Panc1 (cell line): ENCODE measurements at regions not wholly inside any gene's neighbourhood (a gene's known extent, or its start where the extent isn't known, plus 50 kb on each side); places are given as distances from the start of the nearest gene placed in this dataset.

Experiments used
- ATAC-seq: fragments of 200-7000 bp; cut with Tn5 transposase; 2 replicates; pipeline ENCODE4 v1.9.1; 2020; ENCODE audit warnings: mild to moderate bottlenecking, moderate library complexity
- BruUV-seq: library from RNA; stranded (reverse); fragments of 400-500 nt; replicated peaks from 2 replicates; lab custom pipeline; 2021; lab: Mats Ljungman, UMichigan
- CTCF ChIA-PET: fragments of 300-600 bp; sonication (Branson Sonifier 250); formaldehyde crosslinking; loops from one replicate; lab custom pipeline; 2022; ENCODE audit warnings: antibody characterized with exemption; lab: Charles Lee
- POLR2A ChIA-PET: fragments of 300-600 bp; sonication (Branson Sonifier 250); formaldehyde crosslinking; loops from one replicate; lab custom pipeline; 2022; ENCODE audit warnings: antibody characterized with exemption; lab: Charles Lee
- DNase-seq: peaks from one replicate; pipeline ENCODE4 v3.0.0-alpha.2; 2010; ENCODE audit warnings: low read depth, low spot score
- H3K27ac ChIP-seq: 2 replicates; pipeline ENCODE4 v1.5.1; 2011; ENCODE audit warnings: mild to moderate bottlenecking, low read length, inconsistent platforms
- H3K27me3 ChIP-seq: fragments of 200-500 bp; sonication (Bioruptor generic); 2 replicates; pipeline ENCODE4 v1.6.0; 2014; ENCODE audit warnings: low read length, inconsistent platforms; ENCODE audit not compliant: control insufficient read depth, insufficient read depth
- H3K36me3 ChIP-seq: fragments of 200-500 bp; sonication (Bioruptor generic); 2 replicates; pipeline ENCODE4 v1.5.1; 2014; ENCODE audit warnings: inconsistent platforms, mild to moderate bottlenecking, low read length, moderate library complexity; ENCODE audit not compliant: control insufficient read depth, insufficient read depth
- H3K4me1 ChIP-seq: 2 replicates; pipeline ENCODE4 v1.5.1; 2011; ENCODE audit warnings: inconsistent platforms, mild to moderate bottlenecking, low read length, moderate library complexity; ENCODE audit not compliant: control insufficient read depth, insufficient read depth
- H3K4me3 ChIP-seq, 2 experiments: 2 replicates each; pipeline ENCODE4 v1.5.1; 2011 to 2012; ENCODE audit warnings: low read depth in 2 of 2, low read length in 2 of 2, mild to moderate bottlenecking in 2 of 2, inconsistent platforms in 1 of 2, moderate library complexity in 1 of 2
- H3K9me3 ChIP-seq: fragments of 200-500 bp; sonication (Bioruptor generic); 2 replicates; pipeline ENCODE4 v1.5.1; 2014; ENCODE audit warnings: low read depth, mild to moderate bottlenecking, inconsistent platforms, low read length, moderate library complexity; ENCODE audit not compliant: control insufficient read depth, insufficient read depth
- POLR2AphosphoS5 ChIP-seq: IDR thresholded peaks from 2 replicates; pipeline ENCODE4 v1.6.1; 2012; ENCODE audit warnings: mild to moderate bottlenecking, low read depth, low read length, moderate library complexity
- SIN3A ChIP-seq: IDR thresholded peaks from 2 replicates; pipeline ENCODE4 v1.6.1; 2012; ENCODE audit warnings: low read depth, mild to moderate bottlenecking, low read length, moderate library complexity, borderline replicate concordance; ENCODE audit not compliant: insufficient read depth
- TCF7L2 ChIP-seq: IDR thresholded peaks from 2 replicates; pipeline ENCODE4 v1.6.1; 2011; ENCODE audit warnings: mild to moderate bottlenecking, low read depth, low read length, inconsistent platforms
- in situ Hi-C: cut with HindIII; loops from 2 replicates; pipeline ENCODE4 v1.10.0; 2016; ENCODE audit warnings: low sequenced_read_pairs, low pct_unique_long_range_greater_than_20kb
- intact Hi-C: fragments of 100-400 bp; cut with micrococcal nuclease; formaldehyde crosslinking; loops from one replicate; pipeline ENCODE4 v1.10.0; 2022; ENCODE audit not compliant: unreplicated experiment
- TF ChIP-seq, protein P1 (sequence below): fragments of 450-650 bp; IDR thresholded peaks from 2 replicates; pipeline ENCODE4 v1.5.1; 2017; ENCODE audit warnings: mild to moderate bottlenecking
- TF ChIP-seq, protein P2 (sequence below), 2 experiments: IDR thresholded peaks; 2 replicates each; pipeline ENCODE4 v1.6.1; 2011 to 2012; ENCODE audit warnings: low read depth in 2 of 2, control low read depth in 1 of 2, low read length in 1 of 2, mild to moderate bottlenecking in 1 of 2, moderate library complexity in 1 of 2; ENCODE audit not compliant: insufficient read depth in 1 of 2

DNA sequence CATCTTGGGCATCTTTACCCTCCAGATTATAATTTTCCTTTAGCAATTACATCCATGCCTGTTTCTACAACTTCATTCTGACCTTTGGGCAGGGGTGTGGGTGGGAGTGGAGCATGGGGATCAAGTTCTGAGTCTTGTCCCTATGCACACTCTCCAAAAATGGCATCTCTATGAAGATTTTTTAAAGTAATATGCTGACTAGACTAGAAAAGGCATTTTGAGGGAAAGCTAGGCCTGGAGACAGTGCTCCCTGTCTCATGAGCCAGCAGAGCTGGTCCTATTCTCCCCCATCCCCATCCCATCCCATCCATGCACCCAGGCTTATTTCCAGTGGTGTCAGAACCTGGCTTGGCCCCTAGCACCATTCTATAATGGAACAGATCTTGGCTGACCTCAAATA, 398.0 kb upstream of the SLC24A2 start:
- no peak overlapping the region for H3K27ac ChIP-seq
- H3K4me3 ChIP-seq, result no peak overlapping the region
- H3K36me3 ChIP-seq, result no peaks in the 10 kb centered on the region
- no peaks in the 10 kb centered on the region for H3K27me3 ChIP-seq
- TF ChIP-seq TCF7L2 (no peak), SIN3A (no peak), POLR2AphosphoS5 (no peak)
- TF ChIP-seq, protein P1, sequence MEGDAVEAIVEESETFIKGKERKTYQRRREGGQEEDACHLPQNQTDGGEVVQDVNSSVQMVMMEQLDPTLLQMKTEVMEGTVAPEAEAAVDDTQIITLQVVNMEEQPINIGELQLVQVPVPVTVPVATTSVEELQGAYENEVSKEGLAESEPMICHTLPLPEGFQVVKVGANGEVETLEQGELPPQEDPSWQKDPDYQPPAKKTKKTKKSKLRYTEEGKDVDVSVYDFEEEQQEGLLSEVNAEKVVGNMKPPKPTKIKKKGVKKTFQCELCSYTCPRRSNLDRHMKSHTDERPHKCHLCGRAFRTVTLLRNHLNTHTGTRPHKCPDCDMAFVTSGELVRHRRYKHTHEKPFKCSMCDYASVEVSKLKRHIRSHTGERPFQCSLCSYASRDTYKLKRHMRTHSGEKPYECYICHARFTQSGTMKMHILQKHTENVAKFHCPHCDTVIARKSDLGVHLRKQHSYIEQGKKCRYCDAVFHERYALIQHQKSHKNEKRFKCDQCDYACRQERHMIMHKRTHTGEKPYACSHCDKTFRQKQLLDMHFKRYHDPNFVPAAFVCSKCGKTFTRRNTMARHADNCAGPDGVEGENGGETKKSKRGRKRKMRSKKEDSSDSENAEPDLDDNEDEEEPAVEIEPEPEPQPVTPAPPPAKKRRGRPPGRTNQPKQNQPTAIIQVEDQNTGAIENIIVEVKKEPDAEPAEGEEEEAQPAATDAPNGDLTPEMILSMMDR, result no peak
- TF ChIP-seq, protein P2, sequence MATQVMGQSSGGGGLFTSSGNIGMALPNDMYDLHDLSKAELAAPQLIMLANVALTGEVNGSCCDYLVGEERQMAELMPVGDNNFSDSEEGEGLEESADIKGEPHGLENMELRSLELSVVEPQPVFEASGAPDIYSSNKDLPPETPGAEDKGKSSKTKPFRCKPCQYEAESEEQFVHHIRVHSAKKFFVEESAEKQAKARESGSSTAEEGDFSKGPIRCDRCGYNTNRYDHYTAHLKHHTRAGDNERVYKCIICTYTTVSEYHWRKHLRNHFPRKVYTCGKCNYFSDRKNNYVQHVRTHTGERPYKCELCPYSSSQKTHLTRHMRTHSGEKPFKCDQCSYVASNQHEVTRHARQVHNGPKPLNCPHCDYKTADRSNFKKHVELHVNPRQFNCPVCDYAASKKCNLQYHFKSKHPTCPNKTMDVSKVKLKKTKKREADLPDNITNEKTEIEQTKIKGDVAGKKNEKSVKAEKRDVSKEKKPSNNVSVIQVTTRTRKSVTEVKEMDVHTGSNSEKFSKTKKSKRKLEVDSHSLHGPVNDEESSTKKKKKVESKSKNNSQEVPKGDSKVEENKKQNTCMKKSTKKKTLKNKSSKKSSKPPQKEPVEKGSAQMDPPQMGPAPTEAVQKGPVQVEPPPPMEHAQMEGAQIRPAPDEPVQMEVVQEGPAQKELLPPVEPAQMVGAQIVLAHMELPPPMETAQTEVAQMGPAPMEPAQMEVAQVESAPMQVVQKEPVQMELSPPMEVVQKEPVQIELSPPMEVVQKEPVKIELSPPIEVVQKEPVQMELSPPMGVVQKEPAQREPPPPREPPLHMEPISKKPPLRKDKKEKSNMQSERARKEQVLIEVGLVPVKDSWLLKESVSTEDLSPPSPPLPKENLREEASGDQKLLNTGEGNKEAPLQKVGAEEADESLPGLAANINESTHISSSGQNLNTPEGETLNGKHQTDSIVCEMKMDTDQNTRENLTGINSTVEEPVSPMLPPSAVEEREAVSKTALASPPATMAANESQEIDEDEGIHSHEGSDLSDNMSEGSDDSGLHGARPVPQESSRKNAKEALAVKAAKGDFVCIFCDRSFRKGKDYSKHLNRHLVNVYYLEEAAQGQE (IDR thresholded peaks at IDR 0.05; ENCODE audit: insufficient read depth in 1 of 2, low read depth in 2 of 2, low read length in 1 of 2), result no peak
- no peaks in the 10 kb centered on the region for H3K4me1 ChIP-seq
- BruUV-seq, result no TSS peak
- no peaks in the 10 kb centered on the region for H3K9me3 ChIP-seq
- in situ Hi-C loops (no loop called here), intact Hi-C loops (no loop called here)
- CTCF ChIA-PET, result no interaction called here
- ATAC-seq (no peak), DNase-seq (no peak)
- POLR2A ChIA-PET, result no interaction called here

DNA sequence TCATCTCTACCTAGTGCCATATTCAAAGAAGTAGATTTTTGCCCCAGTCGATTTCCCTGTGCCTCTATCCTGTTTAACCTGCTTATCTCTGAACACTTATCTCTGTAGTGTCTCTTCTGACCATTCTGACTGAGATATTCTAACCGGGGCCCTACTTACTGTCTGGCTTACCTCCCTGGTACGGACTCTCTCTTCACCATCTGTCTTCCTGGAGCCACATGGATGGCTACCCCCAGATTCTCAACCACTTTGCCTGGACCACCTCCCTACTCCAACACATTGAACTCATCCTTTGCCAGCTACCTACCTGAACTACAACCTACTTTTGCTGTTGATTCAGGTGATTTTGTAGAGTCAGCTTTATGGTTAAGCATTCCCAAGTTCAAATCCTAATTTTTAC, 397.4 kb upstream of the SLC24A2 start:
- TF ChIP-seq, protein P1, result no peak
- TF ChIP-seq, protein P2 (IDR thresholded peaks at IDR 0.05; ENCODE audit: insufficient read depth in 1 of 2, low read depth in 2 of 2, low read length in 1 of 2), result no peak
- TF ChIP-seq POLR2AphosphoS5 (no peak), SIN3A (no peak), TCF7L2 (no peak)
- DNase-seq, result no peak
- H3K4me3 ChIP-seq, result no peak overlapping the region
- ChIA-PET POLR2A (no interaction called here), CTCF (no interaction called here)
- no TSS peak for BruUV-seq
- no peaks in the 10 kb centered on the region for H3K4me1 ChIP-seq
- in situ Hi-C loops (no loop called here), intact Hi-C loops (no loop called here)
- ATAC-seq, result no peak
- no peak overlapping the region for H3K27ac ChIP-seq
- H3K9me3 ChIP-seq, result no peaks in the 10 kb centered on the region
- no peaks in the 10 kb centered on the region for H3K27me3 ChIP-seq
- no peaks in the 10 kb centered on the region for H3K36me3 ChIP-seq
